ENCODE measurements at regions not wholly inside any gene's neighbourhood (a gene's known extent, or its start where the extent isn't known, plus 50 kb on each side); places are given as distances from the start of the nearest gene placed in this dataset.

DNA sequence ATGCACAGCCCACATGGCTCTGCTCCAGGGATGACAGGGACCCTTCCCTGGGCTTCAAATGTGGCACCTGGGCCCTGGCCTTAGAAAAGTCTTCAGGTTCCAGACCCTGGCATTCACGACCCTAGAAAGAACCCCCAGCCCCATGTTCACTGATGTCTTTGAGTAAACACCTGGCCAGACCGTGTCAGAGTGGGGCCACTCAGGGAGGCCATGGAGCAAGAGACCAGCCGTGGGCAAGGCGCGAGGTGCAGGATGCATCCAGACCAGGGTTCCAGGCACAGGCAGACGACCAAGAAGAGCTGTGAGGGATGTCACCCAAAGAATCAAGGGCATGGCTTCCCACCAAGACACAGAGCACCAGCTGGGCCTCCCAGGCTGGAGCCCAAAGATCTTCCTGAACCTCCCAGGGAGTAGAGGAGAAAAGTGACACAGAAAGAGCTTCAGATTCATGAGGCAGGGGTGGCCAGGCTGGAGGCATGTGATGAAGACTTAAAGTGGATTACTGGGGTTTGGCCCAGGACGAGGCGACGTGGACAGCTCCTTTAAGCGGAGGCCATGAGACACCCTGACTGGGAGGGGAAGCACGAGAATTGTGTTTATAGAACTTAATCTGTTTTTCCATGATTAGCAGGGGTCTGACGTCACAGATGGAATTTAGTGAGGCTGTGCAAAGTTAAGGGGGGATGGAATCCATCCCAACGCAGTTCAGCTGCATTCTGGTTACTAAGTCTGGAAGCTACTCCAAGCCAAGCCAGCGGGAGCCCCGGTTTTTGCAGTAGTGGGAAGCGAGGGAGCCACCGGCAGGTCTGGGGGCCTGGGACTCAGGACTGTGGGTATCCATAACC, 61.6 kb downstream of the ARL6IP4 start:
- TF ChIP-seq, protein P1, sequence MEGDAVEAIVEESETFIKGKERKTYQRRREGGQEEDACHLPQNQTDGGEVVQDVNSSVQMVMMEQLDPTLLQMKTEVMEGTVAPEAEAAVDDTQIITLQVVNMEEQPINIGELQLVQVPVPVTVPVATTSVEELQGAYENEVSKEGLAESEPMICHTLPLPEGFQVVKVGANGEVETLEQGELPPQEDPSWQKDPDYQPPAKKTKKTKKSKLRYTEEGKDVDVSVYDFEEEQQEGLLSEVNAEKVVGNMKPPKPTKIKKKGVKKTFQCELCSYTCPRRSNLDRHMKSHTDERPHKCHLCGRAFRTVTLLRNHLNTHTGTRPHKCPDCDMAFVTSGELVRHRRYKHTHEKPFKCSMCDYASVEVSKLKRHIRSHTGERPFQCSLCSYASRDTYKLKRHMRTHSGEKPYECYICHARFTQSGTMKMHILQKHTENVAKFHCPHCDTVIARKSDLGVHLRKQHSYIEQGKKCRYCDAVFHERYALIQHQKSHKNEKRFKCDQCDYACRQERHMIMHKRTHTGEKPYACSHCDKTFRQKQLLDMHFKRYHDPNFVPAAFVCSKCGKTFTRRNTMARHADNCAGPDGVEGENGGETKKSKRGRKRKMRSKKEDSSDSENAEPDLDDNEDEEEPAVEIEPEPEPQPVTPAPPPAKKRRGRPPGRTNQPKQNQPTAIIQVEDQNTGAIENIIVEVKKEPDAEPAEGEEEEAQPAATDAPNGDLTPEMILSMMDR (IDR thresholded peaks at IDR 0.05): no peak
- H3K9ac ChIP-seq: no peak overlapping the region
- no peak overlapping the region for H3K27ac ChIP-seq
- H3K9me3 ChIP-seq (ENCODE audit: control insufficient read depth, low read length): no peaks in the 10 kb centered on the region
- H3K79me2 ChIP-seq: peaks cover 13% of the 10 kb centered on the region
- H3K27me3 ChIP-seq (ENCODE audit: control insufficient read depth, insufficient read depth, low read length): no peaks in the 10 kb centered on the region
- H3K36me3 ChIP-seq (ENCODE audit: control insufficient read depth, insufficient read depth, low read length): no peaks in the 10 kb centered on the region
- H3K4me1 ChIP-seq: no peaks in the 10 kb centered on the region
- no peak overlapping the region for H2AFZ ChIP-seq
- no peak overlapping the region for H3K4me2 ChIP-seq (ENCODE audit: low read length)
- no peak overlapping the region for H3K4me3 ChIP-seq (ENCODE audit: low read depth, low read length)

DNA sequence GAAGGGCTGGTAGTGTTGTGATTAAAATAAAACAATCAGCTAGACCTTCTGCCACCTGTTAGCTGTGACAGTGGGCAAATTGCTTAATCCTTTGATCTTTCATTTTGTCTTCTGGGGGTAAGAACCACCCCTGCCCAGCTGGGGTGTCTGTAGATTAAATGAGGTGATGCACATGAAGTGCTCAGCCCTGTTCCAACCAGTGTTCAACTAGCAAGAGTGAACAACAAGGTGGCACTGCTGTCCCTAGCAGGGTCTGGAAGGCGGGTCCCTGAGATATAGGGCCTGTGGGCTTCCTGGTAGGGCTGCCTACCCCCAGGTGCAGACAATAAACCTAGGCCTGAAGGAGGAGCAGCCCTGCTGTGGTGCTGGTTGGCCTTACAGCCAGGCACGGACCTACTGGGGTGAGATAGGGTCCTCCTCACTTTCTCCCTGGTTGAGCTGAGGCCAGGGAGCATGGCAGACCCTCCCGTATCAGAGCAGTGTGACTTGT, 60.6 kb downstream of the ARL6IP4 start:
- TF ChIP-seq, protein P1 (IDR thresholded peaks at IDR 0.05): no peak
- peaks cover 13% of the 10 kb centered on the region for H3K79me2 ChIP-seq
- H3K9ac ChIP-seq: no peak overlapping the region
- no peak overlapping the region for H3K4me3 ChIP-seq (ENCODE audit: low read depth, low read length)
- no peaks in the 10 kb centered on the region for H3K27me3 ChIP-seq (ENCODE audit: control insufficient read depth, insufficient read depth, low read length)
- H3K4me1 ChIP-seq: no peaks in the 10 kb centered on the region
- H2AFZ ChIP-seq: no peak overlapping the region
- H3K9me3 ChIP-seq (ENCODE audit: control insufficient read depth, low read length): no peaks in the 10 kb centered on the region
- H3K36me3 ChIP-seq (ENCODE audit: control insufficient read depth, insufficient read depth, low read length): no peaks in the 10 kb centered on the region
- H3K4me2 ChIP-seq (ENCODE audit: low read length): no peak overlapping the region
- H3K27ac ChIP-seq: no peak overlapping the region

DNA sequence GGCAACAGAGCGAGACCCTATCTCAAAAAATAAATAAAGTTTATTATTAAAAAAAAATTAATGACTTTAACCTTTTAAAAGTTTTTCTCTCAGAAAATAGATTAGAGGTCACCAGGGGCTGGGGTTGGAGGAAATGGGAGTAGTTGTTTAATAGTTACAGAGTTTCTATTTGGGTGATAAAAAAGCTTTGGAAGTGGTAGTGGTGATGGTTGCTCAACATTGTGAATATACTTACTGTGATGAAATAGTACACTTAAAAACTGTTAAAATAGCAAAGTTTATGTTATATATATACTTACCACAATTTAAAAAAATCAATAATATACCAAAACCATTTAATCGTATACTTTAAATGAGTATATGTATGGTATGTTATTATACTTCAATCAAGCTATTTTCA, 59.6 kb downstream of the ARL6IP4 start:
- no peaks in the 10 kb centered on the region for H3K27me3 ChIP-seq (ENCODE audit: control insufficient read depth, insufficient read depth, low read length)
- no peak overlapping the region for H3K27ac ChIP-seq
- TF ChIP-seq, protein P1 (IDR thresholded peaks at IDR 0.05): no peak
- H3K4me2 ChIP-seq (ENCODE audit: low read length): no peak overlapping the region
- no peaks in the 10 kb centered on the region for H3K36me3 ChIP-seq (ENCODE audit: control insufficient read depth, insufficient read depth, low read length)
- H3K4me3 ChIP-seq (ENCODE audit: low read depth, low read length): no peak overlapping the region
- H2AFZ ChIP-seq: no peak overlapping the region
- no peaks in the 10 kb centered on the region for H3K4me1 ChIP-seq
- peaks cover 13% of the 10 kb centered on the region for H3K79me2 ChIP-seq
- H3K9ac ChIP-seq: no peak overlapping the region
- no peaks in the 10 kb centered on the region for H3K9me3 ChIP-seq (ENCODE audit: control insufficient read depth, low read length)

DNA sequence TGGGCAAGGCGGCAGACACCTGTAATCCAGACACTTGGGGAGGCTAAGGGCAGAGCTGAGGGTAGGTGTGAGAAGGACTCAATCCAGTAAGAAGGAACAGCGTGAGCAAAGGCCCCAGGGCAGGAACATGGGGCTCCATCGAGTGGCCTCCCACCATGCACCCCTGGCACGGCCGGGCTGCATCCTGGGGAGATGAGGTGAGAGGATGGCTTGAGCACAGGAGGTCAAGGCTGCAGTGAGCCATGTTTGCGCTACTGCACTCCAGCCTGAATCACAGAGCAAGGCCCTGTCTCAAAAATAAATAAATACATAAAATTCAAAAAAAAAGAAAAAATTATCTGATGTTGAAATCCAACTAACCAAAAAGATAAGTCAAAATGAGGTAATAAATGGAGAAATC, 58.5 kb downstream of the ARL6IP4 start:
- Histone ChIP-seq H3K27me3 (ENCODE audit: control insufficient read depth, insufficient read depth, low read length) (no peaks in the 10 kb centered on the region), H3K4me2 (ENCODE audit: low read length) (no peak overlapping the region), H2AFZ (no peak overlapping the region), H3K27ac (no peak overlapping the region), H3K9me3 (ENCODE audit: control insufficient read depth, low read length) (no peaks in the 10 kb centered on the region), H3K79me2 (peaks cover 13% of the 10 kb centered on the region), H3K36me3 (ENCODE audit: control insufficient read depth, insufficient read depth, low read length) (no peaks in the 10 kb centered on the region), H3K4me1 (no peaks in the 10 kb centered on the region), H3K4me3 (ENCODE audit: low read depth, low read length) (no peak overlapping the region), H3K9ac (no peak overlapping the region)
- TF ChIP-seq, protein P1 (IDR thresholded peaks at IDR 0.05): no peak

DNA sequence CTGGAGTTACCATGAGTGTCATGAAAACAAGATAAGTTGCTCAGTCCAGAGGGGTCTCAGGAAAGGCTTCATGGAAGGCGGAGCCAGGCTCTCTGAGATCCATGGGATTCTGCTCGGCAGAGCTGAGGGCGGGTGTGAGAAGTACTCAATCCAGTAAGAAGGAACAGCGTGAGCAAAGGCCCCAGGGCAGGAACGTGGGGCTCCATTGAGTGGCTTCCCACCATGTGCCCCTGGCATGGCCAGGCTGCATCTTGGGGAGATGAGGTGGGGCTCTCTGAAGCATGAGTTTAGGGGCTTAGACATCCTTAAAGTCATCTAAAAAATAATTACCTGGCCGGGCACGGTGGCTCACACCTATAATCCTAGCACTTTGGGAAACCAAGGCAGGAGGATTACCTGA, 58.0 kb downstream of the ARL6IP4 start:
- no peak overlapping the region for H3K4me3 ChIP-seq (ENCODE audit: low read depth, low read length)
- H3K4me1 ChIP-seq: no peaks in the 10 kb centered on the region
- no peak overlapping the region for H3K4me2 ChIP-seq (ENCODE audit: low read length)

More for the DNA sequence above, 58.0 kb downstream of the ARL6IP4 start:
- Histone ChIP-seq H3K9ac (no peak overlapping the region), H3K36me3 (ENCODE audit: control insufficient read depth, insufficient read depth, low read length) (no peaks in the 10 kb centered on the region), H3K9me3 (ENCODE audit: control insufficient read depth, low read length) (no peaks in the 10 kb centered on the region), H3K27ac (no peak overlapping the region), H3K27me3 (ENCODE audit: control insufficient read depth, insufficient read depth, low read length) (no peaks in the 10 kb centered on the region), H3K79me2 (peaks cover 13% of the 10 kb centered on the region), H2AFZ (no peak overlapping the region)
- TF ChIP-seq, protein P1 (IDR thresholded peaks at IDR 0.05): no peak

All from parathyroid adenoma (tissue), 2 donors.